Testis (tissue), 2 donors: ENCODE measurements at regions not wholly inside any gene's neighbourhood (a gene's known extent, or its start where the extent isn't known, plus 50 kb on each side); places are given as distances from the start of the nearest gene placed in this dataset.

Experiments used
- DNase-seq: peaks from one replicate; pipeline ENCODE4 v3.0.0-alpha.2; 2019
- H3K27ac ChIP-seq, 2 donors: fragments of 200-600 bp; sonication (generic); one replicate each; pipeline ENCODE4 v1.5.1; 2019
- H3K27me3 ChIP-seq: fragments of 200-600 bp; sonication (generic); one replicate; pipeline ENCODE4 v1.5.1; 2019
- H3K36me3 ChIP-seq: fragments of 200-600 bp; sonication (generic); one replicate; pipeline ENCODE4 v1.5.1; 2017; ENCODE audit warnings: low read depth; ENCODE audit errors: missing control alignments
- H3K4me1 ChIP-seq: fragments of 200-600 bp; sonication (generic); one replicate; pipeline ENCODE4 v1.5.1; 2019
- H3K4me3 ChIP-seq, 2 donors: fragments of 200-600 bp; sonication (generic); one replicate each; pipeline ENCODE4 v1.5.1; 2017 to 2019
- H3K9me3 ChIP-seq: fragments of 200-600 bp; sonication (generic); one replicate; pipeline ENCODE4 v1.5.1; 2017
- POLR2A ChIP-seq: fragments of 450-650 bp; IDR thresholded peaks from one replicate; pipeline ENCODE4 v1.6.1; 2017; ENCODE audit warnings: antibody characterized with exemption, mild to moderate bottlenecking, moderate library complexity
- WGBS, 2 donors: methylation state at CpG; one replicate each; pipeline ENCODE4 v1.1.5; 2018; 5-methylcytosine and 5-hydroxymethylcytosine counted together
- intact Hi-C: fragments of 100-400 bp; cut with DNase I; formaldehyde crosslinking; loops from one replicate; pipeline ENCODE4 v1.15.1; 2023; ENCODE audit warnings: low total_unique reads
- TF ChIP-seq, protein P1 (sequence below), 3 experiments: fragments of 450-650 bp in 2 of 3; fragments of 200-600 bp in 1 of 3; sonication (generic) in 1 of 3; IDR thresholded peaks; one replicate each; pipeline ENCODE4 v1.5.1; 2016 to 2019; ENCODE audit warnings: antibody characterized with exemption in 3 of 3, mild to moderate bottlenecking in 2 of 3, moderate library complexity in 1 of 3

DNA sequence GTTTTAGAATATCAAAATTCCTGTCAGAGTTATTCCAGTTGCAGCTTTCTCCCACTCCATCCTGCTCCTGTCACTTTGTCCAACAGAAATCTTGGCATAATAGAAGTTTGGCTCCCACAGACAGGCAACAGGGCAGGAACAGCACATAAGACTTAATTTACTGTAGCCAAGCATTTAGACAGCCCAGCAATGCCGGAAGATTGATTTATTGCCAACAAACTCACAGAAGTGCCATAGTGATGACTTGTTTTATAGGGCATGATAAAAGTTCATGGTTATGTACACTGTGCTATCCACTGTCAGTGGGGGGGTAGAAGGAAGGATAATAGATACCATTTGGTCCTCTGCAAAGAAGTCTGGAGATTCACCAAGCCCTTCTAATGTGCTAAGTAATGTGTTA is 98.3 kb upstream of the CBLB start:
- TF ChIP-seq, protein P1, sequence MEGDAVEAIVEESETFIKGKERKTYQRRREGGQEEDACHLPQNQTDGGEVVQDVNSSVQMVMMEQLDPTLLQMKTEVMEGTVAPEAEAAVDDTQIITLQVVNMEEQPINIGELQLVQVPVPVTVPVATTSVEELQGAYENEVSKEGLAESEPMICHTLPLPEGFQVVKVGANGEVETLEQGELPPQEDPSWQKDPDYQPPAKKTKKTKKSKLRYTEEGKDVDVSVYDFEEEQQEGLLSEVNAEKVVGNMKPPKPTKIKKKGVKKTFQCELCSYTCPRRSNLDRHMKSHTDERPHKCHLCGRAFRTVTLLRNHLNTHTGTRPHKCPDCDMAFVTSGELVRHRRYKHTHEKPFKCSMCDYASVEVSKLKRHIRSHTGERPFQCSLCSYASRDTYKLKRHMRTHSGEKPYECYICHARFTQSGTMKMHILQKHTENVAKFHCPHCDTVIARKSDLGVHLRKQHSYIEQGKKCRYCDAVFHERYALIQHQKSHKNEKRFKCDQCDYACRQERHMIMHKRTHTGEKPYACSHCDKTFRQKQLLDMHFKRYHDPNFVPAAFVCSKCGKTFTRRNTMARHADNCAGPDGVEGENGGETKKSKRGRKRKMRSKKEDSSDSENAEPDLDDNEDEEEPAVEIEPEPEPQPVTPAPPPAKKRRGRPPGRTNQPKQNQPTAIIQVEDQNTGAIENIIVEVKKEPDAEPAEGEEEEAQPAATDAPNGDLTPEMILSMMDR (IDR thresholded peaks at IDR 0.05) = no peak
- TF ChIP-seq POLR2A = no peak
- H3K4me3 ChIP-seq = no peak overlapping the region
- no peak for DNase-seq
- no peak overlapping the region for H3K27ac ChIP-seq
- intact Hi-C loops = no loop called here
- no peaks in the 10 kb centered on the region for H3K9me3 ChIP-seq
- peaks cover 3% of the 10 kb centered on the region for H3K4me1 ChIP-seq
- WGBS, 2 donors = 38 to 64% methylated on average over 1 of the region's 1 CpG
- H3K36me3 ChIP-seq = no peaks in the 10 kb centered on the region
- no peaks in the 10 kb centered on the region for H3K27me3 ChIP-seq

DNA sequence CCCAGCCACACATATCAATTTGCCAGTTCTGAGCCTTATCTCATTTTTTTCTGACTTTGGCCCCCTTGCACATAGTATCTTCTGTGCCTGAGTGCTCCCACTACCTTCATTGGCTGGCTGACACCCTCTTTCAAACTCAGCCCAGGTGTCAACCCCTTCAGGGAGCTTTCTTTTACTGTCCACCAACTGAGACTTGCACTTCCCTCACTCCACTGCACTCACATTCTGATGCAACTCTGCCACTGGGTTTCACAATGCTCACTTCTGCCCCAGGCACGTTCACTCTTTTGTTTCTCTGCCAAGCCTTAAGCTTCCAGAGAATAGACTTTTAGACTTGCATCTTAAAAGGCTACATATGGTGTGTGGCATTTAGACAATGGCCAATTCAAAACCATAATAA is 101.5 kb upstream of the CBLB start:
- H3K27me3 ChIP-seq = no peaks in the 10 kb centered on the region
- 59 to 76% methylated on average over 1 of the region's 1 CpG for WGBS, 2 donors
- H3K4me1 ChIP-seq = peaks cover 3% of the 10 kb centered on the region
- H3K36me3 ChIP-seq = no peaks in the 10 kb centered on the region
- H3K9me3 ChIP-seq = no peaks in the 10 kb centered on the region
- no peak overlapping the region for H3K4me3 ChIP-seq
- intact Hi-C loops = no loop called here
- no peak for TF ChIP-seq POLR2A
- TF ChIP-seq, protein P1 (IDR thresholded peaks at IDR 0.05) = no peak
- H3K27ac ChIP-seq = no peak overlapping the region
- no peak for DNase-seq

DNA sequence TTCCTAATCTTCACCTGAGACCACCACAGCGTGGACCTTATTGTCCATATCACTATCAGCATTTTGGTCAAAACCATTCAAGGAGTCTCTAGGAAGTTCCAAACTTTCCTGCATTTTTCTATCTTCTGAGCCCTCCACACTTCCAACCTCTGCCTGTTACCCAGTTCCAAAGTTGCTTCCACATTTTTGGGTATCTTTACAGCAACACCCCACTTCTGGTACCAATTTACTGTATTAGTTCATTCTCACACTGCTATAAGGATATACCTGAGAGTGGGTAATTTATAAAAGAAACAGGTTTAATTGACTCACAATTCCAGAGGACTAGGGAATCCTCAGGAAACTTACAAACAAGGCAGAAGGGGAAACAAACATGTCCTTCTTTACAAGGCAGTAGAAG is 103.3 kb upstream of the CBLB start:
- no peaks in the 10 kb centered on the region for H3K27me3 ChIP-seq
- no peaks in the 10 kb centered on the region for H3K36me3 ChIP-seq
- TF ChIP-seq, protein P1 (IDR thresholded peaks at IDR 0.05) = no peak
- no peak for TF ChIP-seq POLR2A
- H3K4me1 ChIP-seq = no peaks in the 10 kb centered on the region
- DNase-seq = no peak
- H3K4me3 ChIP-seq = no peak overlapping the region
- WGBS, 2 donors = 0% methylated on average over 1 of the region's 1 CpG
- no peak overlapping the region for H3K27ac ChIP-seq
- no peaks in the 10 kb centered on the region for H3K9me3 ChIP-seq
- intact Hi-C loops = no loop called here

DNA sequence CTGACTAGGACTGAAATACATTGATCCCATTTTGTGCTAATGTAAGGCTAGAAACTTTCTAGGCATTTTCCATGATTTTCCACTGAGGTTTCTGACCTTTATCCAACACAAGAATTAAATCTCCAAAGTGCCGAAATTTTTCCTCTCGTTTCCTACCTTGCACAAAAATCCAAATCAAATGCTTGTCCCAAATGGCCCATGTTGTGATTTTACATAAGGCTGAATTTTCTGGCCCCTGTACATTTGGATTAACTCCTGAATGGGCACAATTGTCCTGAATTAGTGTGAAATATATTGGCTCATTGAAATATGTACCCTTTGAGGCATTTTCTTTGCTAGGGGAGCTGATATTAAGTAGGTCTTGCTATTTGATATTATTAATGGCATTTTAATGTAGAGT is 105.6 kb upstream of the CBLB start:
- WGBS, 2 donors = 89 to 92% methylated on average over 2 of the region's 2 CpGs

DNA sequence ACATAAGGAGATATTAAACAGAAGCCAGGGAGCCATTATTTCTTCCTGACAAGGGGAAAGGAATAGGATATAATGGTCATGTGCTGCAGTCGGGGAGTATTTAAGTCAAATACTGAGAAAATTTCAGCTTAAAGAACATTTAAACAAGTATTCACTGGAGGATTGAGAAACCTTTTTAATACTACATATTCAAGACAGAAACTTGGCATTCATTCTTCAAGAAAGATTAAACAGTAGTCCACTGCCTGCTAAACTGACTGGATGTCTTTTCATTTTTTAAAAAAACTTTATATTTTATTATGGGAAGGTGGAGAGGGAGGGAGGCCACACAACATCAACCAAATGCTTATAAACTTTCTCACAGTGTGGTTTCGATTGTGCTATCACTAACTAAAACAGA is 107.4 kb upstream of the CBLB start:
- Histone ChIP-seq H3K9me3 (no peaks in the 10 kb centered on the region), H3K27ac (no peak overlapping the region), H3K36me3 (no peaks in the 10 kb centered on the region), H3K4me3 (no peak overlapping the region), H3K27me3 (no peaks in the 10 kb centered on the region), H3K4me1 (no peaks in the 10 kb centered on the region)
- WGBS, 2 donors = 81 to 84% methylated on average over 2 of the region's 2 CpGs
- TF ChIP-seq, protein P1 (IDR thresholded peaks at IDR 0.05) = no peak
- no peak for TF ChIP-seq POLR2A
- DNase-seq = no peak
- intact Hi-C loops = no loop called here

More for the DNA sequence above, 105.6 kb upstream of the CBLB start:
- Histone ChIP-seq H3K4me3 (no peak overlapping the region), H3K4me1 (no peaks in the 10 kb centered on the region), H3K9me3 (no peaks in the 10 kb centered on the region), H3K27ac (no peak overlapping the region), H3K27me3 (no peaks in the 10 kb centered on the region), H3K36me3 (no peaks in the 10 kb centered on the region)
- intact Hi-C loops = no loop called here
- DNase-seq = no peak
- no peak for TF ChIP-seq POLR2A
- TF ChIP-seq, protein P1 (IDR thresholded peaks at IDR 0.05) = no peak
